Lower leg skin (tissue), 4 donors: ENCODE measurements at regions not wholly inside any gene's neighbourhood (a gene's known extent, or its start where the extent isn't known, plus 50 kb on each side); places are given as distances from the start of the nearest gene placed in this dataset.

ENCODE experiments used
- DNase-seq, 2 donors: peaks; one replicate each; pipeline ENCODE4 v3.0.0-alpha.2; 2019; ENCODE audit warnings: low spot score in 2 of 2
- H3K4me3 ChIP-seq: fragments of 200-600 bp; sonication (generic); 2 replicates; pipeline ENCODE4 v1.5.1; 2017; ENCODE audit warnings: mild to moderate bottlenecking, low read depth; ENCODE audit not compliant: poor library complexity, severe bottlenecking
- POLR2A ChIP-seq, 2 donors: fragments of 450-650 bp; IDR thresholded peaks; one replicate each; pipeline ENCODE4 v1.6.1; 2016 to 2017; ENCODE audit warnings: antibody characterized with exemption in 2 of 2, mild to moderate bottlenecking in 1 of 2, moderate library complexity in 1 of 2
- WGBS, 2 donors: methylation state at CpG; one replicate each; pipeline ENCODE4 v1.1.5; 2018; 5-methylcytosine and 5-hydroxymethylcytosine counted together
- intact Hi-C: fragments of 100-400 bp; cut with DNase I; formaldehyde crosslinking; loops from one replicate; pipeline ENCODE4 v1.15.0; 2023; ENCODE audit warnings: low total_unique reads
- TF ChIP-seq, protein P1 (sequence below), 3 donors: fragments of 450-650 bp; IDR thresholded peaks; one replicate each; pipeline ENCODE4 v1.5.1; 2016; ENCODE audit warnings: antibody characterized with exemption in 3 of 3, mild to moderate bottlenecking in 3 of 3, moderate library complexity in 2 of 3

DNA sequence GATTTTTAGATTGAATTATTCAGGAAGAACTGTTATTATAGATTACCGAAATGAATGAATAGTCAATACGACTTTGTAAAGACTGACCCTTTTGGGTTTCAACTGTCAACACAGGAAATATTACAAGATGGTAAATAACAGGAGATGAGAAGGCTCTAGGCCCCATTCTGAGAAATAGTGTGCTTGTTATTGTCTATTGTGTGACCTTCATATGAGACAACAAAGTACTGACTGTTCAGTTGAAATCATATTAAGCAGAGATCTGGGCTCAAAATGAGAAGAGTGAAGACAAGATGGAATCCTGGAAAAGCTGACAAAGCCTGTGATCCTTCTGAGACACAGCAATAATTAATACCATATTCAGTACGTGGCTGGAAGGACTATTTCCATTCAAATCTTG, 503.8 kb downstream of the INHBA start:
- TF ChIP-seq, protein P1, sequence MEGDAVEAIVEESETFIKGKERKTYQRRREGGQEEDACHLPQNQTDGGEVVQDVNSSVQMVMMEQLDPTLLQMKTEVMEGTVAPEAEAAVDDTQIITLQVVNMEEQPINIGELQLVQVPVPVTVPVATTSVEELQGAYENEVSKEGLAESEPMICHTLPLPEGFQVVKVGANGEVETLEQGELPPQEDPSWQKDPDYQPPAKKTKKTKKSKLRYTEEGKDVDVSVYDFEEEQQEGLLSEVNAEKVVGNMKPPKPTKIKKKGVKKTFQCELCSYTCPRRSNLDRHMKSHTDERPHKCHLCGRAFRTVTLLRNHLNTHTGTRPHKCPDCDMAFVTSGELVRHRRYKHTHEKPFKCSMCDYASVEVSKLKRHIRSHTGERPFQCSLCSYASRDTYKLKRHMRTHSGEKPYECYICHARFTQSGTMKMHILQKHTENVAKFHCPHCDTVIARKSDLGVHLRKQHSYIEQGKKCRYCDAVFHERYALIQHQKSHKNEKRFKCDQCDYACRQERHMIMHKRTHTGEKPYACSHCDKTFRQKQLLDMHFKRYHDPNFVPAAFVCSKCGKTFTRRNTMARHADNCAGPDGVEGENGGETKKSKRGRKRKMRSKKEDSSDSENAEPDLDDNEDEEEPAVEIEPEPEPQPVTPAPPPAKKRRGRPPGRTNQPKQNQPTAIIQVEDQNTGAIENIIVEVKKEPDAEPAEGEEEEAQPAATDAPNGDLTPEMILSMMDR (IDR thresholded peaks at IDR 0.05) = no peak
- no peak for TF ChIP-seq POLR2A (IDR thresholded peaks at IDR 0.05)
- no peak for DNase-seq
- WGBS, 2 donors = 67 to 77% methylated on average over 3 of the region's 3 CpGs
- intact Hi-C loops = no loop called here
- H3K4me3 ChIP-seq = no peak overlapping the region

DNA sequence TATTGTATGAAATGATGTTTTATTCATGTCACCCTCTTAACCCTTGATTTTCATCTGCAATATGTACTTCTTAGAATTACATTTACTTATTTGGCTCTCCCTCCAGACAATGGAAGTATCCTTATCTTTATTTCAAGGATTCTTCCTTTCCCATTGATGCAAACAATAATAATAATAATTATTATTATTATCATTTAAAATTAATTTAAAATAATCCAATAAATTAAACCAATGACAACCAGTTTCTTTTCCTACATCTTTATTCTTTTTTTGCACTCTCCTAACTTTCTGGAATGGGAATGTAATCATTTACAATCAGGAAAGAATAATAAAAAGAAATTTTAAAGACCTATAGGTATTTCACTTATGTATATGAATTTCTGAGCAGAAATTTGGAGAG, 504.4 kb downstream of the INHBA start:
- TF ChIP-seq, protein P1 (IDR thresholded peaks at IDR 0.05) = no peak
- TF ChIP-seq POLR2A (IDR thresholded peaks at IDR 0.05) = no peak
- no peak for DNase-seq
- no peak overlapping the region for H3K4me3 ChIP-seq
- intact Hi-C loops = no loop called here

DNA sequence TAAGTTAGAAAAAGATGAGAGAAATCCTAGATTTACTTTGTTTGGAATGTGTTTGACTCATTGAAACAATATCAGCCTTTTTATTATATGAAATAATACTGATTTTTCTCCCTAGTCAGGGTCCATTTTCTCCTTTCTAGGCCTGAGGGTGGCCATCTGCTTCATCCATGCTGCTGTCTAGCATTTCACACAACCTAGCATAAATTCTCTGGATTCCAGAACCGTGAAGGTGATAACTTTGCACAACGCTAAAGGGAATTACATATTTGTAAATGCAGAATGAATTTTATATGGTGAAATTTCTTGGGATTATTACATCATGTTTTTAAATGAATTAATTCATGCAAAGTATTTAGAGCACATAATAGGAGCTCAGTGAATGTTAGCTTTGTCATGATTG, 505.1 kb downstream of the INHBA start:
- no peak for TF ChIP-seq POLR2A (IDR thresholded peaks at IDR 0.05)
- TF ChIP-seq, protein P1 (IDR thresholded peaks at IDR 0.05) = no peak
- intact Hi-C loops = no loop called here
- no peak for DNase-seq
- WGBS, 2 donors = 82 to 95% methylated on average over 2 of the region's 2 CpGs
- no peak overlapping the region for H3K4me3 ChIP-seq

DNA sequence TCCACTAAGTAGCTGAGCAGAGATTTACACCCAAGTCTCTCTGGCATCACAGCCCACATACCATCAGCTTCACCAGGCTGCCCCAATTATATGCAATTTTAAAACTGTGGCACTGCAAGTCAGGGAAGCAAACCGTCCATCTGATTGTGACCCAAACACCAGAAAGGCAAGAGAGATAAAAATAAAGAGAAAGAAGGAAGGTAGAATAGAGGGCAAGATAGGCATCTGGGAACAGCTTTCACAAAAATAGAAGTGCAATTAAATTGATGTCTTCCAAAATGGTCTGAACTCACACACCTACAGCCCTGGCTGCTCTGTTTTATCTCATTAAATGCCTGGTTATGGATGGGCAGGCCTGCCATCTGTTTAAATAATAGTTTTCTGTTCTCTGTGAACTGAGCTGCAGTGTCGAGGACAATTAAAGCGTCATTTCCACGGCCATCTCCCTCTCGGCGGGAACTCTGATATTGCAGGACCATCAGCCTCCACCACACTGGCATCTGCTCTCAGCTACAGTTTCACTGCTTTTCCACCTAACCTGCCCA, 509.1 kb downstream of the INHBA start:
- intact Hi-C loops = no loop called here
- TF ChIP-seq POLR2A (IDR thresholded peaks at IDR 0.05) = no peak
- TF ChIP-seq, protein P1 (IDR thresholded peaks at IDR 0.05) = no peak
- WGBS, 2 donors = 88 to 90% methylated on average over 6 of the region's 6 CpGs
- DNase-seq = no peak
- H3K4me3 ChIP-seq = no peak overlapping the region

DNA sequence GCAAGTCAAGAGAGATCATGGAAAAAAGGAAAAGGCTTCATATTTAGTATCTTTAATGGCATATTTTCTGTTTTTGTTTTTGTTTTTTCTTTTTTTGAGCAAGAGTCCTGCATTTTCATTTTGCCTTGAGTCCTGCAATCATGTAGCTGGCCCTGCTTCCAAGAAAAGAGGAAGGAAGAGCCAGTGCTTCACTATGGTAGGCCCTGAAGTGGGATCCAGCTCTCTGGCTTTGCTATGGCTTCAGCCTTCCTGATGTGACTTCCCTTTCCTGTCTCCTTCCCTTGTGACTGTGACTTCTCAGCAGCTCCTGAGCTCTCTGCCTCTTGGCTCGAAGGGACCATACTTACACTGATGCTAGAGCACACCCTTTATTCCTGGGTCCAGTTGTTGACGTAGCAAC, 512.3 kb downstream of the INHBA start:
- no peak for DNase-seq
- no peak for TF ChIP-seq POLR2A (IDR thresholded peaks at IDR 0.05)
- TF ChIP-seq, protein P1 (IDR thresholded peaks at IDR 0.05) = no peak
- 48 to 49% methylated on average over 2 of the region's 2 CpGs for WGBS, 2 donors
- no peak overlapping the region for H3K4me3 ChIP-seq
- intact Hi-C loops = no loop called here

DNA sequence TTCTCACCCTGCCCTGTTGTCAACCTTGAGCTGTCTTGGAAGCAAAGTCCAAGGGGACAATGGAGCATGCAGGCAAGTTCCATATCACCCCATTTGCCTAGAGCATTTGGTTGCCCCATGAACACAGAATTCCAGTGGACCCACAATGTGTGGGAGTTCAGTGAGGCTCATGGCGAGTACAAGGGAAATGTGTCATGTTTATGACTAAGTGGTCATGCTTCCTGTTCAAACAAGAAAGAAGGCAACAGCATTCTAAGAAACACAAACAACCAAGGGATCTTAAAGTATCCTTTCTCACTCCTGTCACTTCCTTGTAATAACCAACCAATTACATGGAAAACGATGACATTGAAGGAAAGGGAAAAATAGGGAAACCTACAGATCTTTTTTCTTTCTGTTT, 513.0 kb downstream of the INHBA start:
- 56 to 60% methylated on average over 2 of the region's 2 CpGs for WGBS, 2 donors
- intact Hi-C loops = no loop called here

More for the DNA sequence above, 513.0 kb downstream of the INHBA start:
- TF ChIP-seq, protein P1 (IDR thresholded peaks at IDR 0.05) = no peak
- TF ChIP-seq POLR2A (IDR thresholded peaks at IDR 0.05) = no peak
- DNase-seq = no peak
- no peak overlapping the region for H3K4me3 ChIP-seq
